SK-N-SH treated with all-trans-retinoic acid at 6 μM for 48 hours (cell line): ENCODE measurements at regions not wholly inside any gene's neighbourhood (a gene's known extent, or its start where the extent isn't known, plus 50 kb on each side); places are given as distances from the start of the nearest gene placed in this dataset.

Experiments
- ATAC-seq: fragments of 200-7000 bp; cut with Tn5 transposase; 3 replicates; pipeline ENCODE4 v1.9.1; 2020; ENCODE audit warnings: mild to moderate bottlenecking, moderate library complexity
- ARNTL ChIP-seq: fragments of 450-650 bp; formaldehyde crosslinking; IDR thresholded peaks from 2 replicates; pipeline ENCODE4 v1.5.0; 2020; ENCODE audit warnings: low read depth, mild to moderate bottlenecking, moderate library complexity, borderline replicate concordance
- BACH2 ChIP-seq: fragments of 250-450 bp; sonication (Bioruptor Pico); IDR thresholded peaks from 2 replicates; pipeline ENCODE4 v1.9.0; 2021; ENCODE audit warnings: mild to moderate bottlenecking, borderline replicate concordance
- ESRRG ChIP-seq: fragments of 250-450 bp; sonication (Bioruptor Pico); IDR thresholded peaks from 2 replicates; pipeline ENCODE4 v1.6.1; 2021; ENCODE audit warnings: mild to moderate bottlenecking
- GLIS3 ChIP-seq: fragments of 250-450 bp; sonication (Bioruptor Pico); IDR thresholded peaks from 2 replicates; pipeline ENCODE4 v1.5.0; 2020; ENCODE audit warnings: mild to moderate bottlenecking, moderate library complexity
- ISL1 ChIP-seq: fragments of 250-450 bp; sonication (Bioruptor Pico); IDR thresholded peaks from 2 replicates; pipeline ENCODE4 v2.1.2; 2022; ENCODE audit warnings: mild to moderate bottlenecking, moderate library complexity
- OSR1 ChIP-seq: fragments of 250-450 bp; sonication (Bioruptor Pico); IDR thresholded peaks from 2 replicates; pipeline ENCODE4 v1.8.0; 2022; ENCODE audit warnings: moderate library complexity, mild to moderate bottlenecking, inconsistent platforms
- PPARA ChIP-seq: fragments of 250-450 bp; sonication (Bioruptor Pico); IDR thresholded peaks from 2 replicates; pipeline ENCODE4 v1.5.0; 2020; ENCODE audit warnings: mild to moderate bottlenecking, borderline replicate concordance
- RARB ChIP-seq: fragments of 250-450 bp; sonication (Bioruptor Pico); IDR thresholded peaks from 2 replicates; pipeline ENCODE4 v1.8.0; 2021; ENCODE audit warnings: mild to moderate bottlenecking, moderate library complexity
- SNAI2 ChIP-seq: fragments of 250-450 bp; sonication (Bioruptor Pico); IDR thresholded peaks from 2 replicates; pipeline ENCODE4 v1.5.0; 2020; ENCODE audit warnings: mild to moderate bottlenecking, moderate library complexity
- TOX ChIP-seq: fragments of 250-450 bp; sonication (Bioruptor Pico); IDR thresholded peaks from 2 replicates; pipeline ENCODE4 v1.8.0; 2021; ENCODE audit warnings: mild to moderate bottlenecking, moderate library complexity, borderline replicate concordance
- ZC3H10 ChIP-seq: fragments of 250-450 bp; sonication (Bioruptor Pico); IDR thresholded peaks from 2 replicates; pipeline ENCODE4 v1.5.1; 2021; ENCODE audit warnings: mild to moderate bottlenecking, moderate library complexity
- ZFP3 ChIP-seq: fragments of 250-450 bp; sonication (Bioruptor Pico); IDR thresholded peaks from 2 replicates; pipeline ENCODE4 v1.5.0; 2020; ENCODE audit warnings: mild to moderate bottlenecking, moderate library complexity
- ZFP30 ChIP-seq: fragments of 450-650 bp; formaldehyde crosslinking; IDR thresholded peaks from 2 replicates; pipeline ENCODE4 v1.5.0; 2022; ENCODE audit warnings: mild to moderate bottlenecking, moderate library complexity
- ZNF565 ChIP-seq: fragments of 450-650 bp; formaldehyde crosslinking; conservative IDR thresholded peaks from 2 replicates; pipeline ENCODE4 v1.5.0; 2020; ENCODE audit warnings: low read depth, mild to moderate bottlenecking, moderate library complexity
- ZNF70 ChIP-seq: fragments of 450-650 bp; formaldehyde crosslinking; IDR thresholded peaks from 2 replicates; pipeline ENCODE4 v1.5.0; 2020; ENCODE audit warnings: mild to moderate bottlenecking, moderate library complexity
- ZNF8 ChIP-seq: fragments of 450-650 bp; formaldehyde crosslinking; IDR thresholded peaks from 2 replicates; pipeline ENCODE4 v1.5.0; 2020; ENCODE audit warnings: mild to moderate bottlenecking, moderate library complexity
- TF ChIP-seq, protein P1 (sequence below): fragments of 250-450 bp; sonication (Bioruptor Pico); IDR thresholded peaks from 2 replicates; pipeline ENCODE4 v1.8.0; 2020; ENCODE audit warnings: mild to moderate bottlenecking, moderate library complexity, borderline replicate concordance
- TF ChIP-seq, protein P2 (sequence below): fragments of 250-450 bp; sonication (Bioruptor Pico); IDR thresholded peaks from 2 replicates; pipeline ENCODE4 v1.5.1; 2021; ENCODE audit warnings: mild to moderate bottlenecking, moderate library complexity
- TF ChIP-seq, protein P3 (sequence below): fragments of 250-450 bp; sonication (Bioruptor Pico); IDR thresholded peaks from 2 replicates; pipeline ENCODE4 v1.5.0; 2020; ENCODE audit warnings: mild to moderate bottlenecking, moderate library complexity
- TF ChIP-seq, protein P4 (sequence below): fragments of 250-450 bp; sonication (Bioruptor Pico); IDR thresholded peaks from 2 replicates; pipeline ENCODE4 v1.5.1; 2020; ENCODE audit warnings: low read depth, mild to moderate bottlenecking, moderate library complexity

DNA sequence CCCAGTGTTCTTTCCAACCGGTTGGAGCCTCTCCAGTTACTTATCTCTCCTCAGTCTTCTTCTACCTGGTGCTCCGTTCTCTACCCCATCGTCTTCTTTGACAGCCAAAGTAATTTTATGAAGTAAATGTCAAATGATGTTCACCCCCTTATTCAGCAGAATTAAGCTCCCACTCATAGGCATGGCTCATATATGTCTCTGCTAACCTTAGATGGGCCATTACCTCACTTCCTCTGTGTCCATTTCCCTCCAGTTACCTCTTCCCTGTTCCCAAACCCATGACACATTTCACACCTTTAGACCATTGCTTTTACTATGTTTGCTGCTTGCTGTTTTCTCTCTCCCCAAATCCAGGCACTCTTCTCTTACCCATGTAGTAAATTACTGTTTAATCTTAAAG is 607.0 kb downstream of the RNF144A start:
- TF ChIP-seq, protein P1, sequence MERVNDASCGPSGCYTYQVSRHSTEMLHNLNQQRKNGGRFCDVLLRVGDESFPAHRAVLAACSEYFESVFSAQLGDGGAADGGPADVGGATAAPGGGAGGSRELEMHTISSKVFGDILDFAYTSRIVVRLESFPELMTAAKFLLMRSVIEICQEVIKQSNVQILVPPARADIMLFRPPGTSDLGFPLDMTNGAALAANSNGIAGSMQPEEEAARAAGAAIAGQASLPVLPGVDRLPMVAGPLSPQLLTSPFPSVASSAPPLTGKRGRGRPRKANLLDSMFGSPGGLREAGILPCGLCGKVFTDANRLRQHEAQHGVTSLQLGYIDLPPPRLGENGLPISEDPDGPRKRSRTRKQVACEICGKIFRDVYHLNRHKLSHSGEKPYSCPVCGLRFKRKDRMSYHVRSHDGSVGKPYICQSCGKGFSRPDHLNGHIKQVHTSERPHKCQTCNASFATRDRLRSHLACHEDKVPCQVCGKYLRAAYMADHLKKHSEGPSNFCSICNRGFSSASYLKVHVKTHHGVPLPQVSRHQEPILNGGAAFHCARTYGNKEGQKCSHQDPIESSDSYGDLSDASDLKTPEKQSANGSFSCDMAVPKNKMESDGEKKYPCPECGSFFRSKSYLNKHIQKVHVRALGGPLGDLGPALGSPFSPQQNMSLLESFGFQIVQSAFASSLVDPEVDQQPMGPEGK, result no peak
- TF ChIP-seq RARB (no peak), ZFP30 (CRISPR knock-in tag) (no peak), GLIS3 (CRISPR knock-in tag) (no peak), PPARA (CRISPR knock-in tag) (no peak), ZNF70 (no peak), TOX (CRISPR knock-in tag) (no peak), BACH2 (CRISPR knock-in tag) (no peak)
- TF ChIP-seq, protein P2, sequence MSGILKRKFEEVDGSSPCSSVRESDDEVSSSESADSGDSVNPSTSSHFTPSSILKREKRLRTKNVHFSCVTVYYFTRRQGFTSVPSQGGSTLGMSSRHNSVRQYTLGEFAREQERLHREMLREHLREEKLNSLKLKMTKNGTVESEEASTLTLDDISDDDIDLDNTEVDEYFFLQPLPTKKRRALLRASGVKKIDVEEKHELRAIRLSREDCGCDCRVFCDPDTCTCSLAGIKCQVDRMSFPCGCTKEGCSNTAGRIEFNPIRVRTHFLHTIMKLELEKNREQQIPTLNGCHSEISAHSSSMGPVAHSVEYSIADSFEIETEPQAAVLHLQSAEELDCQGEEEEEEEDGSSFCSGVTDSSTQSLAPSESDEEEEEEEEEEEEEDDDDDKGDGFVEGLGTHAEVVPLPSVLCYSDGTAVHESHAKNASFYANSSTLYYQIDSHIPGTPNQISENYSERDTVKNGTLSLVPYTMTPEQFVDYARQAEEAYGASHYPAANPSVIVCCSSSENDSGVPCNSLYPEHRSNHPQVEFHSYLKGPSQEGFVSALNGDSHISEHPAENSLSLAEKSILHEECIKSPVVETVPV, result no peak
- TF ChIP-seq, protein P3, sequence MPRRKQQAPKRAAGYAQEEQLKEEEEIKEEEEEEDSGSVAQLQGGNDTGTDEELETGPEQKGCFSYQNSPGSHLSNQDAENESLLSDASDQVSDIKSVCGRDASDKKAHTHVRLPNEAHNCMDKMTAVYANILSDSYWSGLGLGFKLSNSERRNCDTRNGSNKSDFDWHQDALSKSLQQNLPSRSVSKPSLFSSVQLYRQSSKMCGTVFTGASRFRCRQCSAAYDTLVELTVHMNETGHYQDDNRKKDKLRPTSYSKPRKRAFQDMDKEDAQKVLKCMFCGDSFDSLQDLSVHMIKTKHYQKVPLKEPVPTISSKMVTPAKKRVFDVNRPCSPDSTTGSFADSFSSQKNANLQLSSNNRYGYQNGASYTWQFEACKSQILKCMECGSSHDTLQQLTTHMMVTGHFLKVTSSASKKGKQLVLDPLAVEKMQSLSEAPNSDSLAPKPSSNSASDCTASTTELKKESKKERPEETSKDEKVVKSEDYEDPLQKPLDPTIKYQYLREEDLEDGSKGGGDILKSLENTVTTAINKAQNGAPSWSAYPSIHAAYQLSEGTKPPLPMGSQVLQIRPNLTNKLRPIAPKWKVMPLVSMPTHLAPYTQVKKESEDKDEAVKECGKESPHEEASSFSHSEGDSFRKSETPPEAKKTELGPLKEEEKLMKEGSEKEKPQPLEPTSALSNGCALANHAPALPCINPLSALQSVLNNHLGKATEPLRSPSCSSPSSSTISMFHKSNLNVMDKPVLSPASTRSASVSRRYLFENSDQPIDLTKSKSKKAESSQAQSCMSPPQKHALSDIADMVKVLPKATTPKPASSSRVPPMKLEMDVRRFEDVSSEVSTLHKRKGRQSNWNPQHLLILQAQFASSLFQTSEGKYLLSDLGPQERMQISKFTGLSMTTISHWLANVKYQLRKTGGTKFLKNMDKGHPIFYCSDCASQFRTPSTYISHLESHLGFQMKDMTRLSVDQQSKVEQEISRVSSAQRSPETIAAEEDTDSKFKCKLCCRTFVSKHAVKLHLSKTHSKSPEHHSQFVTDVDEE (CRISPR knock-in tag), result no peak
- TF ChIP-seq, protein P4, sequence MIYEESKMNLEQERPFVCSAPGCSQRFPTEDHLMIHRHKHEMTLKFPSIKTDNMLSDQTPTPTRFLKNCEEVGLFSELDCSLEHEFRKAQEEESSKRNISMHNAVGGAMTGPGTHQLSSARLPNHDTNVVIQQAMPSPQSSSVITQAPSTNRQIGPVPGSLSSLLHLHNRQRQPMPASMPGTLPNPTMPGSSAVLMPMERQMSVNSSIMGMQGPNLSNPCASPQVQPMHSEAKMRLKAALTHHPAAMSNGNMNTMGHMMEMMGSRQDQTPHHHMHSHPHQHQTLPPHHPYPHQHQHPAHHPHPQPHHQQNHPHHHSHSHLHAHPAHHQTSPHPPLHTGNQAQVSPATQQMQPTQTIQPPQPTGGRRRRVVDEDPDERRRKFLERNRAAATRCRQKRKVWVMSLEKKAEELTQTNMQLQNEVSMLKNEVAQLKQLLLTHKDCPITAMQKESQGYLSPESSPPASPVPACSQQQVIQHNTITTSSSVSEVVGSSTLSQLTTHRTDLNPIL, result no peak
- ATAC-seq, result peak; percentile 11; the same call in 1 of the 3 replicates

DNA sequence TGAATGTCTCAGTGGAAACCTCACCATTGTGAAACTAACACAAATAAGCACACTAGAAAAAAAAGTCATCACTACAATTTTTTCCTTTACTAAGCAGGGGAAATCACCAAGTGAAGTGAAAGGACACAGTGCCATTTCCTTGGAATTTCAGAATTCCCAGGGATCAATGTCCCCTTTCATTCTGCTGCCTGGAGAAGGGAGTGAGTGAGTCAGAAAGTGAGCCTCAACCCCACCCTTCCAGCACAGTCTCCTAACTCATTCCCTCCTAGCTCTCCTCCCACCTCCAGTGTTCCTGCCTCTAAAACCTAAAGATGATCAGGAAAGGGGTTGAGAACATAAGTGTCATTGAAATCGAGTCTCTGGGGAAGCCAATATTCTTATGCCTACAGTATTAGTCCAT is 608.5 kb downstream of the RNF144A start:
- no peak for ATAC-seq
- no peak for TF ChIP-seq ARNTL (CRISPR knock-in tag)
- TF ChIP-seq RARB, result no peak
- no peak for TF ChIP-seq TOX (CRISPR knock-in tag)

DNA sequence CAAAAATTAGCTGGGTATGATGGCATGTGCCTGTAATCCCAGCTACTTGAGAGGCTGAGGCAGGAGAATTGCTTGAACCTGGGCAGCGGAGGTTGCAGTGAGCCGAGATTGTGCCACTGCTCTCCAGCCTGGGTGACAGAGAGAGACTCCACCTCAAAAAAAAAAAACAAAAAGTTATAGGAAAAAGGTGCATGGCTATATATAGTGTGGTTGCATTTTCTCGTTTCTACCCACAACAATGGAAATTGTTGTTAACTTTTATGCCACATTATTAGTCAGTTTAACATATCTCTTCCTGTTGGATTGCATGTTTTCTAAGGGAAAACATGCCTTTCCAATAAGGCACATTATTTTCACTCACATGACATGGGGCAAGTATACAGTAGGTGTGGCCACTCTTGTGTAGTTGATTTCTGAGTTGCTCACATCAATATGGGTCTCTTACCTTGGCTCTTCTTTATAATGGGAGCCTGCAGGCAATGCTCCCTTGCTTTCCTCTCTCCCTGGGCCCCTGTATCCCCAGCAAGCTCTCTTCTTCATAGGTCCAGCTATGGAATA is 610.0 kb downstream of the RNF144A start:
- ATAC-seq, result no peak
- TF ChIP-seq ZNF565, result no peak
- TF ChIP-seq GLIS3 (CRISPR knock-in tag), result no peak
- TF ChIP-seq ZNF8 (CRISPR knock-in tag), result no peak

DNA sequence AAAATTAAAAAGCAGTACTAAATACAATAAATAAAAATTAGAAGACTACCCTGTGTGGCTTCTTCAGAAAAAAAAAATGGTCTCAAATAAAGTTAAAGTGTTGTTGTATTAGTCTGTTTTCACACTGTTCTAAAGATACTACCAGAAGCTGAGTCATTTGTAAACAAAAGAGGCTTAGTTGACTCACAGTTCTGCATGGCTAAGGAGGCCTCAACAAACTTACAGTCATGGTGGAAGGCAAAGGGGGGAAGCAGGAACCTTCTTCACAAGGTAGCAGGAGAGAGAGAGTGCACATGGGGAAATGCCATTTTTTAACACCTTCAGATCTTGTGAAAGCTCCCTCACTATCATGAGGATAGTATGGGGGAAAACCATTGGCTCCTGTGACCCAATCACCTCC is 612.8 kb downstream of the RNF144A start:
- TF ChIP-seq, protein P1, result no peak
- no peak for TF ChIP-seq ZNF565
- no peak for TF ChIP-seq ZFP30 (CRISPR knock-in tag)
- TF ChIP-seq ZNF8 (CRISPR knock-in tag), result no peak
- TF ChIP-seq ZFP3 (CRISPR knock-in tag), result no peak
- no peak for TF ChIP-seq OSR1
- TF ChIP-seq, protein P3 (CRISPR knock-in tag), result no peak
- TF ChIP-seq ESRRG (CRISPR knock-in tag), result no peak
- no peak for TF ChIP-seq BACH2 (CRISPR knock-in tag)
- no peak for TF ChIP-seq TOX (CRISPR knock-in tag)
- TF ChIP-seq ZC3H10 (CRISPR knock-in tag), result no peak
- TF ChIP-seq ARNTL (CRISPR knock-in tag), result no peak
- no peak for TF ChIP-seq SNAI2 (CRISPR knock-in tag)
- no peak for TF ChIP-seq ZNF70
- no peak for TF ChIP-seq ISL1 (CRISPR knock-in tag)

More for the DNA sequence above, 612.8 kb downstream of the RNF144A start:
- no peak for ATAC-seq
